Coronary artery (tissue), 2 donors: ENCODE measurements at regions not wholly inside any gene's neighbourhood (a gene's known extent, or its start where the extent isn't known, plus 50 kb on each side); places are given as distances from the start of the nearest gene placed in this dataset.

Source experiments
- DNase-seq: peaks from one replicate; pipeline ENCODE4 v3.0.0-alpha.2; 2017; ENCODE audit warnings: low spot score
- H3K27ac ChIP-seq, 2 donors: fragments of 200-600 bp; sonication (generic); one replicate each; pipeline ENCODE4 v1.5.1; 2016 to 2019
- H3K4me3 ChIP-seq: fragments of 200-600 bp; sonication (generic); 2 replicates; pipeline ENCODE4 v1.5.1; 2016; ENCODE audit warnings: mild to moderate bottlenecking, moderate library complexity
- CTCF ChIP-seq: fragments of 200-600 bp; sonication (generic); IDR thresholded peaks from one replicate; pipeline ENCODE4 v1.5.1; 2019; ENCODE audit warnings: antibody characterized with exemption

GRCh38 chr2:126824663-126825062 lies 74.0 kb upstream of the TEX51 start:
- no peak overlapping the region for H3K27ac ChIP-seq
- H3K4me3 ChIP-seq = no peak overlapping the region
- no peak for TF ChIP-seq CTCF
- DNase-seq = no peak

- no peak overlapping the region for H3K27ac ChIP-seq
- H3K4me3 ChIP-seq = no peak overlapping the region
- TF ChIP-seq CTCF = no peak
- no peak for DNase-seq
Observed at GRCh38 chr2:126825316-126825715, 73.4 kb upstream of the TEX51 start.

- Histone ChIP-seq H3K27ac (no peak overlapping the region), H3K4me3 (no peak overlapping the region)
- TF ChIP-seq CTCF = no peak
- no peak for DNase-seq
Observed at GRCh38 chr2:126826491-126826890, 72.2 kb upstream of the TEX51 start.

GRCh38 chr2:126827371-126827770 lies 71.3 kb upstream of the TEX51 start:
- no peak overlapping the region for H3K4me3 ChIP-seq
- TF ChIP-seq CTCF = no peak
- DNase-seq = no peak
- H3K27ac ChIP-seq = no peak overlapping the region

GRCh38 chr2:126828051-126828450 lies 70.6 kb upstream of the TEX51 start:
- DNase-seq = no peak
- Histone ChIP-seq H3K27ac (no peak overlapping the region), H3K4me3 (no peak overlapping the region)
- no peak for TF ChIP-seq CTCF

GRCh38 chr2:126828491-126828890 lies 70.2 kb upstream of the TEX51 start:
- DNase-seq = no peak
- Histone ChIP-seq H3K27ac (no peak overlapping the region), H3K4me3 (no peak overlapping the region)
- no peak for TF ChIP-seq CTCF

GRCh38 chr2:126831234-126832005 lies 67.3 kb upstream of the TEX51 start:
- no peak for TF ChIP-seq CTCF
- Histone ChIP-seq H3K27ac (no peak overlapping the region), H3K4me3 (no peak overlapping the region)
- no peak for DNase-seq
